ENCODE measurements at regions not wholly inside any gene's neighbourhood (a gene's known extent, or its start where the extent isn't known, plus 50 kb on each side); places are given as distances from the start of the nearest gene placed in this dataset.

GRCh38 chr12:127236491-127236890 lies 1030.5 kb upstream of the TMEM132C start:
- H3K4me3 ChIP-seq (ENCODE audit: low read depth, low read length) = no peak overlapping the region
- H3K27ac ChIP-seq (ENCODE audit: low read depth, low read length) = no peak overlapping the region
- H3K4me1 ChIP-seq (ENCODE audit: control insufficient read depth, insufficient read depth, low read length) = no peaks in the 10 kb centered on the region
- H3K36me3 ChIP-seq (ENCODE audit: control insufficient read depth, insufficient read depth, low read length) = no peaks in the 10 kb centered on the region
- no peaks in the 10 kb centered on the region for H3K27me3 ChIP-seq (ENCODE audit: control insufficient read depth, insufficient read depth, low read length)
- WGBS (ENCODE audit: insufficient coverage) = 96% methylated on average over 4 of the region's 4 CpGs
- H3K9me3 ChIP-seq (ENCODE audit: control insufficient read depth, insufficient read depth, low read length) = no peaks in the 10 kb centered on the region
- DNase-seq (ENCODE audit: low read depth in 4 of 6, low spot score in 6 of 6) = no peak

- no peaks in the 10 kb centered on the region for H3K4me1 ChIP-seq (ENCODE audit: control insufficient read depth, insufficient read depth, low read length)
- WGBS (ENCODE audit: insufficient coverage) = 97% methylated on average over 4 of the region's 9 CpGs
- H3K36me3 ChIP-seq (ENCODE audit: control insufficient read depth, insufficient read depth, low read length) = no peaks in the 10 kb centered on the region
- H3K27ac ChIP-seq (ENCODE audit: low read depth, low read length) = no peak overlapping the region
- DNase-seq (ENCODE audit: low read depth in 4 of 6, low spot score in 6 of 6) = no peak
- H3K27me3 ChIP-seq (ENCODE audit: control insufficient read depth, insufficient read depth, low read length) = no peaks in the 10 kb centered on the region
- H3K4me3 ChIP-seq (ENCODE audit: low read depth, low read length) = no peak overlapping the region
- H3K9me3 ChIP-seq (ENCODE audit: control insufficient read depth, insufficient read depth, low read length) = no peaks in the 10 kb centered on the region
Measured at GRCh38 chr12:127237151-127237550, 1029.8 kb upstream of the TMEM132C start.

GRCh38 chr12:127238107-127238506 lies 1028.9 kb upstream of the TMEM132C start:
- WGBS (ENCODE audit: insufficient coverage) = 79% methylated on average over 3 of the region's 4 CpGs
- H3K4me1 ChIP-seq (ENCODE audit: control insufficient read depth, insufficient read depth, low read length) = no peaks in the 10 kb centered on the region
- no peak overlapping the region for H3K27ac ChIP-seq (ENCODE audit: low read depth, low read length)
- no peak overlapping the region for H3K4me3 ChIP-seq (ENCODE audit: low read depth, low read length)
- H3K36me3 ChIP-seq (ENCODE audit: control insufficient read depth, insufficient read depth, low read length) = no peaks in the 10 kb centered on the region
- no peaks in the 10 kb centered on the region for H3K27me3 ChIP-seq (ENCODE audit: control insufficient read depth, insufficient read depth, low read length)
- no peaks in the 10 kb centered on the region for H3K9me3 ChIP-seq (ENCODE audit: control insufficient read depth, insufficient read depth, low read length)
- no peak for DNase-seq (ENCODE audit: low read depth in 4 of 6, low spot score in 6 of 6)

GRCh38 chr12:127239781-127240180 lies 1027.2 kb upstream of the TMEM132C start:
- Histone ChIP-seq H3K4me1 (ENCODE audit: control insufficient read depth, insufficient read depth, low read length) (no peaks in the 10 kb centered on the region), H3K36me3 (ENCODE audit: control insufficient read depth, insufficient read depth, low read length) (no peaks in the 10 kb centered on the region), H3K9me3 (ENCODE audit: control insufficient read depth, insufficient read depth, low read length) (no peaks in the 10 kb centered on the region), H3K4me3 (ENCODE audit: low read depth, low read length) (no peak overlapping the region), H3K27me3 (ENCODE audit: control insufficient read depth, insufficient read depth, low read length) (no peaks in the 10 kb centered on the region), H3K27ac (ENCODE audit: low read depth, low read length) (no peak overlapping the region)
- WGBS (ENCODE audit: insufficient coverage) = 95% methylated on average over 2 of the region's 6 CpGs
- DNase-seq (ENCODE audit: low read depth in 4 of 6, low spot score in 6 of 6) = no peak

DNA sequence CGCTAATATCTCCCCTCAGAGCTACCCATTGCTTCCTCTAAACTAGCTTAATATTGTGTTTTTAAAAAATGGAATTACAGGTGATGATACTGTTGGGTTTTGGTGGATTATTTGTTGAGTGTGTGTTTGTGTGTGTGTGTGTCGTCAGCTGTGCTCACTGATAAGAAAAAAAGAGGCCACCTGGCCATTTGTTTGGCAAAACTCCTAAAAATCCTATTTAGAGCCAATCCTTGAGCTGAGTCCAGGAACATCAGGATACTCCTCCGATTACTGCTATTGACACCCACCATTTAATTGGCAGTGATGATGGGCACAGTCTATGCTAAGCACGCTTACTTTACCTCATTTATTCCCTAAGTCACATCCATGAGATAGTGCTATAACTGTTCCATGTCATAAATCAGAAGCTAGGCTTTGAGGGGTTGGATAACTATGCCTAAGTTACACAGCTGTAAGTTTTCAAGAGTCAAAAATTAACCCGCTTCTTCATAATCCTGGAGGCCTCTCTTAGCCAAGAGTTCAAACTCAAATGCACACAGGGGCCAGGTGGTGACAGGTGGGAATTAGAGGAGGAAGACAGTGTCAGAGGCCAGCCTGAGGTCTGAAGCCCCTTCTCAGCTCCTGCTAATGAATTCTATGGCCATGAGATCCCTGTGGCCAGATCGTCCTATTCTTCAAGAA lies 1026.6 kb upstream of the TMEM132C start:
- no peaks in the 10 kb centered on the region for H3K9me3 ChIP-seq (ENCODE audit: control insufficient read depth, insufficient read depth, low read length)
- no peaks in the 10 kb centered on the region for H3K36me3 ChIP-seq (ENCODE audit: control insufficient read depth, insufficient read depth, low read length)
- 86% methylated on average over 2 of the region's 6 CpGs for WGBS (ENCODE audit: insufficient coverage)
- no peak overlapping the region for H3K4me3 ChIP-seq (ENCODE audit: low read depth, low read length)
- H3K27me3 ChIP-seq (ENCODE audit: control insufficient read depth, insufficient read depth, low read length) = no peaks in the 10 kb centered on the region
- no peak for DNase-seq (ENCODE audit: low read depth in 4 of 6, low spot score in 6 of 6)
- H3K27ac ChIP-seq (ENCODE audit: low read depth, low read length) = no peak overlapping the region
- no peaks in the 10 kb centered on the region for H3K4me1 ChIP-seq (ENCODE audit: control insufficient read depth, insufficient read depth, low read length)

DNA sequence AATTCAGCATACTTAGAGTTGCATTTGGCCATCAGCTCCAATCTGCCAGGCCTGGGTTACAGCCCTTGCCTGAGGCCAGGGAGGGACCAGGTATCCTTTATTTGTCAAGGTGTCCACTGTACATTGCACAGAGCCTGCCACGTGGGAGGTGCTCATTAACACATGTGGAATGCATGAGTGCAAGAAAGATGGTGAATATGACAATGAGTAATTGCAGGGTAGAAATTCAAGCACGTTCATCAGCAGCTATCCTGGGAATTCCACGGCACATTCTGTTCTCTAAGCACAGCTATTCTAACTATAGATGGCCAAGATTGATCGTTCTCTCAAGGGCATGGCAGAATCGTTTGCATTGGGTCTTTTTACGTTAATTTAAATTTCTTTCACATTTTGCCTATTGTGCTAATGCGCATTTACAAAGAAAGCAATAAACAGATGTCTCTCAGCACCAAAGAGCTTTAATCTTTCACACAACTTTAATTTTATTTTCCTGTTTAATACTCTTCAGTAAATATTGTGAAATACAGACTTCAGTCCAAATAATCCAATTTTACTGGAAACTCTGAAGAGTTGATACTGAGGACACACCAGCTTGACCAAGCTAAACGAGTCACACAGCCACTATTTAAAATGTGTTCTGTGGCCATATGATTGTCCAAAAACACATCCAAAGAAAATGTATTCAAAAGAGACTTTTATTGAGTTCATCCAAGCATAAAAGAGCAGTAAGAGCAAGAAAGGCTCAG lies 1025.7 kb upstream of the TMEM132C start:
- no peaks in the 10 kb centered on the region for H3K36me3 ChIP-seq (ENCODE audit: control insufficient read depth, insufficient read depth, low read length)
- H3K4me1 ChIP-seq (ENCODE audit: control insufficient read depth, insufficient read depth, low read length) = no peaks in the 10 kb centered on the region
- H3K4me3 ChIP-seq (ENCODE audit: low read depth, low read length) = no peak overlapping the region
- H3K27me3 ChIP-seq (ENCODE audit: control insufficient read depth, insufficient read depth, low read length) = no peaks in the 10 kb centered on the region
- peak in 1 of 6 donors; percentile 65 for DNase-seq (ENCODE audit: low read depth in 4 of 6, low spot score in 6 of 6)
- 25% methylated on average over 2 of the region's 8 CpGs for WGBS (ENCODE audit: insufficient coverage)
- no peak overlapping the region for H3K27ac ChIP-seq (ENCODE audit: low read depth, low read length)
- H3K9me3 ChIP-seq (ENCODE audit: control insufficient read depth, insufficient read depth, low read length) = no peaks in the 10 kb centered on the region

- no peaks in the 10 kb centered on the region for H3K36me3 ChIP-seq (ENCODE audit: control insufficient read depth, insufficient read depth, low read length)
- H3K27ac ChIP-seq (ENCODE audit: low read depth, low read length) = no peak overlapping the region
- H3K4me1 ChIP-seq (ENCODE audit: control insufficient read depth, insufficient read depth, low read length) = no peaks in the 10 kb centered on the region
- H3K4me3 ChIP-seq (ENCODE audit: low read depth, low read length) = no peak overlapping the region
- H3K27me3 ChIP-seq (ENCODE audit: control insufficient read depth, insufficient read depth, low read length) = no peaks in the 10 kb centered on the region
- no peak for DNase-seq (ENCODE audit: low read depth in 4 of 6, low spot score in 6 of 6)
- H3K9me3 ChIP-seq (ENCODE audit: control insufficient read depth, insufficient read depth, low read length) = no peaks in the 10 kb centered on the region
- WGBS (ENCODE audit: insufficient coverage) = no CpG with 5 or more reads among the region's 1 CpG
Measured at GRCh38 chr12:127245009-127245408, 1022.0 kb upstream of the TMEM132C start.

- no CpG with 5 or more reads among the region's 2 CpGs for WGBS (ENCODE audit: insufficient coverage)
- no peaks in the 10 kb centered on the region for H3K4me1 ChIP-seq (ENCODE audit: control insufficient read depth, insufficient read depth, low read length)
- no peak overlapping the region for H3K4me3 ChIP-seq (ENCODE audit: low read depth, low read length)
- no peak for DNase-seq (ENCODE audit: low read depth in 4 of 6, low spot score in 6 of 6)
- H3K27me3 ChIP-seq (ENCODE audit: control insufficient read depth, insufficient read depth, low read length) = no peaks in the 10 kb centered on the region
- no peaks in the 10 kb centered on the region for H3K36me3 ChIP-seq (ENCODE audit: control insufficient read depth, insufficient read depth, low read length)
- no peak overlapping the region for H3K27ac ChIP-seq (ENCODE audit: low read depth, low read length)
- no peaks in the 10 kb centered on the region for H3K9me3 ChIP-seq (ENCODE audit: control insufficient read depth, insufficient read depth, low read length)
Measured at GRCh38 chr12:127245437-127245836, 1021.5 kb upstream of the TMEM132C start.

DNA sequence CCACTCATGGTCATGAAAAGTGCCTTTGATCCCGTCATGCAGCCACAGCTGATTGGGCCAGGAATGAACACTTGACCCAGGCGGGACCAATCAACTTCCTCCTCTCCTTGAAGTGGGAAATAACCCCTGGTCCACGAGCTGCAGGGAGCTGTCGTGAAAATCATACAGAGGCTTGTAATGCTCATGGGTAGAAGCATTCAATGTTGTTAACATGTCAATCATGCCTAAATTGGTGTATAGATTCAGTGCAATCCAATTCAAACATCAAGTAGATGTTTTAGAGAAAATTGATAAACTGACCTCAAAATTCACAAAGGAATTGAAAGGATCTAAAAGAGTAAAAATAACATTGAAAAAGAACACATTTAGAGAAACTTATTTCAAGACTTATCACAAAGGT lies 1019.0 kb upstream of the TMEM132C start:
- H3K9me3 ChIP-seq (ENCODE audit: control insufficient read depth, insufficient read depth, low read length) = no peaks in the 10 kb centered on the region
- H3K27ac ChIP-seq (ENCODE audit: low read depth, low read length) = no peak overlapping the region
- DNase-seq (ENCODE audit: low read depth in 4 of 6, low spot score in 6 of 6) = no peak
- H3K36me3 ChIP-seq (ENCODE audit: control insufficient read depth, insufficient read depth, low read length) = no peaks in the 10 kb centered on the region
- H3K4me3 ChIP-seq (ENCODE audit: low read depth, low read length) = no peak overlapping the region
- H3K27me3 ChIP-seq (ENCODE audit: control insufficient read depth, insufficient read depth, low read length) = no peaks in the 10 kb centered on the region
- no CpG with 5 or more reads among the region's 4 CpGs for WGBS (ENCODE audit: insufficient coverage)
- H3K4me1 ChIP-seq (ENCODE audit: control insufficient read depth, insufficient read depth, low read length) = no peaks in the 10 kb centered on the region

DNA sequence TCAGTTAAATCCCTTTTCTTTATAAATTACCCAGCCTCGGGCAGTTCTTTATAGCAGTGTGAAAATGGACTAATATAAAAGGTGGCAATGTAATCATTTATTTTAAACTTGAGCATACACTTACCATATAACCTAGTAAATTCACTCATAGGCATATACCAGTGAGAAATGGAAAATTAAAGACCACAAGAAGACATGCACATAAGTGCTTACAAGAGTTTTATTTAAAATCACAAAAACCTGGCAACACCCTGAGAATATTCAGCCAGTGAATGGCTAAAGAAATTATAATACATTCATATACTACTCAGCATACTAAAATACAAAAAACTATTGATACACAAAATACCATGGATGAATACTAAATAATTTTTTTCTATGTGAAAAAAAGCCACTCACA lies 1017.5 kb upstream of the TMEM132C start:
- Histone ChIP-seq H3K27ac (ENCODE audit: low read depth, low read length) (no peak overlapping the region), H3K9me3 (ENCODE audit: control insufficient read depth, insufficient read depth, low read length) (no peaks in the 10 kb centered on the region), H3K4me3 (ENCODE audit: low read depth, low read length) (no peak overlapping the region), H3K36me3 (ENCODE audit: control insufficient read depth, insufficient read depth, low read length) (no peaks in the 10 kb centered on the region), H3K27me3 (ENCODE audit: control insufficient read depth, insufficient read depth, low read length) (no peaks in the 10 kb centered on the region), H3K4me1 (ENCODE audit: control insufficient read depth, insufficient read depth, low read length) (no peaks in the 10 kb centered on the region)
- DNase-seq (ENCODE audit: low read depth in 4 of 6, low spot score in 6 of 6) = no peak
- WGBS (ENCODE audit: insufficient coverage) = no CpG with 5 or more reads among the region's 1 CpG

Data from spinal cord (tissue), 9 donors.